Naive thymus-derived CD4-positive, alpha-beta T cell (primary cell): ENCODE measurements at regions not wholly inside any gene's neighbourhood (a gene's known extent, or its start where the extent isn't known, plus 50 kb on each side); places are given as distances from the start of the nearest gene placed in this dataset.

Source experiments
- ATAC-seq: fragments of 150-1000 bp; cut with Tn5 transposase; 2 replicates; pipeline ENCODE4 v1.10.0; 2021; ENCODE audit warnings: mild to moderate bottlenecking, moderate library complexity
- CTCF ChIA-PET: fragments of 350-600 bp; sonication (Branson Sonifier 250); formaldehyde crosslinking; loops from one replicate; lab custom pipeline; 2021; ENCODE audit warnings: antibody characterized with exemption; lab: Charles Lee
- POLR2A ChIA-PET: fragments of 350-600 bp; sonication (Branson Sonifier 250); formaldehyde crosslinking; loops from one replicate; lab custom pipeline; 2021; ENCODE audit warnings: antibody characterized with exemption, inconsistent platforms; lab: Charles Lee
- DNase-seq, 9 donors: peaks; one replicate each; pipeline versions ENCODE4 v3.0.0 to v3.0.0-alpha.2; 2020 to 2022; ENCODE audit warnings: mixed read lengths in 1 of 9
- H3K27ac ChIP-seq: one replicate; pipeline ENCODE4 v1.7.0; 2013; ENCODE audit warnings: mild to moderate bottlenecking, low read depth, low read length, moderate library complexity
- H3K27me3 ChIP-seq, 2 donors: one replicate each; pipeline ENCODE4 v1.7.0; 2013; ENCODE audit warnings: low read length in 2 of 2, mild to moderate bottlenecking in 2 of 2, moderate library complexity in 2 of 2; ENCODE audit not compliant: control insufficient read depth in 2 of 2, insufficient read depth in 2 of 2
- H3K36me3 ChIP-seq, 3 experiments: 1 replicate in 2 of 3; 2 replicates in 1 of 3; pipeline ENCODE4 v1.7.0; 2013; ENCODE audit warnings: low read length in 3 of 3, mild to moderate bottlenecking in 3 of 3, moderate library complexity in 1 of 3; ENCODE audit not compliant: insufficient read depth in 3 of 3, control insufficient read depth in 2 of 3
- H3K4me1 ChIP-seq, 2 donors: one replicate each; pipeline ENCODE4 v1.7.0; 2013; ENCODE audit warnings: low read length in 2 of 2, mild to moderate bottlenecking in 2 of 2, moderate library complexity in 1 of 2; ENCODE audit not compliant: control insufficient read depth in 2 of 2, insufficient read depth in 2 of 2
- H3K4me3 ChIP-seq: 2 replicates; pipeline ENCODE4 v1.7.0; 2013; ENCODE audit warnings: mild to moderate bottlenecking, low read length
- H3K9me3 ChIP-seq, 3 experiments: 1 replicate in 2 of 3; 2 replicates in 1 of 3; pipeline ENCODE4 v1.7.0; 2013; ENCODE audit warnings: low read length in 3 of 3; ENCODE audit not compliant: control insufficient read depth in 2 of 3
- H3K27ac Mint-ChIP-seq, 9 donors: one replicate each; pipeline ENCODE4 v1.8.0; 2020 to 2022; ENCODE audit warnings: mixed read lengths in 9 of 9, mild to moderate bottlenecking in 8 of 9, moderate library complexity in 5 of 9, inconsistent platforms in 2 of 9
- H3K27me3 Mint-ChIP-seq, 5 donors: one replicate each; pipeline ENCODE4 v1.8.0; 2021 to 2022; ENCODE audit warnings: mixed read lengths in 5 of 5, mild to moderate bottlenecking in 1 of 5
- H3K36me3 Mint-ChIP-seq, 5 donors: one replicate each; pipeline ENCODE4 v1.8.0; 2020 to 2022; ENCODE audit warnings: mixed read lengths in 5 of 5, mild to moderate bottlenecking in 3 of 5, inconsistent platforms in 1 of 5
- H3K4me1 Mint-ChIP-seq, 7 donors: one replicate each; pipeline ENCODE4 v1.8.0; 2020 to 2022; ENCODE audit warnings: mixed read lengths in 7 of 7, mild to moderate bottlenecking in 3 of 7, inconsistent platforms in 1 of 7
- H3K4me3 Mint-ChIP-seq, 10 donors: one replicate each; pipeline ENCODE4 v1.8.0; 2020 to 2022; ENCODE audit warnings: mild to moderate bottlenecking in 10 of 10, mixed read lengths in 10 of 10, moderate library complexity in 6 of 10, inconsistent platforms in 2 of 10
- H3K9me3 Mint-ChIP-seq, 11 donors: one replicate each; pipeline ENCODE4 v1.8.0; 2020 to 2022; ENCODE audit warnings: mixed read lengths in 11 of 11, mild to moderate bottlenecking in 4 of 11, inconsistent platforms in 1 of 11, moderate library complexity in 1 of 11
- intact Hi-C, 2 donors: fragments of 100-400 bp; cut with micrococcal nuclease; formaldehyde crosslinking; loops; one replicate each; pipeline ENCODE4 v1.15.1; 2023

DNA sequence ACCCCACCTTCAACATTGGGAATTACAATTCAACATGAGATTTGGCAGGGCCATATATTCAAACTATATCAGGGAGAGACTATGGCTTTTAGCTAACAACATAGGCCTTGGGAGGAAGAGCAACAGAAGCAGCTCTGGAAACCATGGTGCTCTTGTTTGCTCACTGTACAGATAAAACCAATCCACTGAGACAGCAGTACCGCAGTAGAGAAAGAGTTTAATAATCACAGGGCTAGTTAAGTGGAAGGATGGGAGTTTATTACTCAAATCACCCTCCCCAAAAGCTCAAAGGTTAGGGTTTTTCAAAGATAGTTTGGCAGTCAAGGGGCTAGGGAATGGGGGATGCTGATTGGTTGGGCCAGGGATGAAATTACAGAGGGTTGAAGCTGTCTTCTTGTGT is 52.7 kb upstream of the CRHR1 start:
- Mint-ChIP-seq H3K9me3 (peaks cover 9 to 31% (median 19%) of the 10 kb centered on the region in 11 donors), H3K27me3 (peaks cover 20 to 45% (median 41%) of the 10 kb centered on the region in 5 donors), H3K36me3 (peaks cover 0 to 18% (median 13%) of the 10 kb centered on the region in 5 donors), H3K27ac (no peak overlapping the region), H3K4me3 (no peak overlapping the region), H3K4me1 (no peaks in the 10 kb centered on the region)
- ChIA-PET CTCF (no interaction called here), POLR2A (no interaction called here)
- Histone ChIP-seq H3K27me3 (no peaks in the 10 kb centered on the region), H3K4me3 (no peak overlapping the region), H3K9me3 (peaks cover 0 to 18% (median 0%) of the 10 kb centered on the region in 3 experiments), H3K27ac (no peak overlapping the region), H3K4me1 (no peaks in the 10 kb centered on the region), H3K36me3 (no peaks in the 10 kb centered on the region)
- no peak for ATAC-seq
- intact Hi-C loops: no loop called here
- DNase-seq: no peak

DNA sequence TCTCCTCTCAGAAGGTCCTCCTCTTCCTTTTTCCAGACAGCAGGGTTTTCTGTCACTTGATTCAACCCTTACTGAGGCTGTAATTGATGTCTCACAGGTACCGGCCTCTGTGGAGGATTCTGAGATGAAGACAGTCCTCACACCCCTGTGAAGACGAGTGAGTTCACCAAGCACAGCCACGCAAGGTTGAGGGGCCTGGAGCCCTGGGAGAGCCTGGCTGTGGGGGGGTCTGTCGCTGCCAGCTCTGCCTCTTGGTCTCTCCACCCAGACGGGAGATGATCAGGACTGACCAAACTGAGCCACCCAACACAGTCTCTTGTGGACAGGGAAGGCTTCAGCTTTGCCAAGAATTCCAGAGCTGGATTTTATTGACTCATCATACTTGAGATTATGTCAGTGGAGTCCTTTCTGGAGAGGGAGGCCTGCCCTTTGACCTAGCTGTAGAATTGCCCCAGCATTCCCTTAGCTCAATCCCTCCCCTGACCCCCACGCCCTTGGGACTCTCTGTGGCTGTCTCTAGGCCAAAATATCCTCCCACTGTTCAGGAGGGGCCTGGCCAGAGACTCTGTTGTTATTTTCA is 51.1 kb upstream of the CRHR1 start:
- ATAC-seq (no peak), DNase-seq (no peak)
- no peak overlapping the region for H3K4me3 ChIP-seq
- ChIA-PET POLR2A (no interaction called here), CTCF (no interaction called here)
- peaks cover 0 to 18% (median 13%) of the 10 kb centered on the region in 5 donors for H3K36me3 Mint-ChIP-seq
- H3K4me1 Mint-ChIP-seq: no peaks in the 10 kb centered on the region
- H3K4me1 ChIP-seq: no peaks in the 10 kb centered on the region
- no peaks in the 10 kb centered on the region for H3K36me3 ChIP-seq
- H3K27ac ChIP-seq: no peak overlapping the region
- no peak overlapping the region for H3K4me3 Mint-ChIP-seq
- H3K27ac Mint-ChIP-seq: no peak overlapping the region
- no peaks in the 10 kb centered on the region for H3K27me3 ChIP-seq
- peaks cover 9 to 31% (median 18%) of the 10 kb centered on the region in 11 donors for H3K9me3 Mint-ChIP-seq
- intact Hi-C loops: no loop called here
- H3K9me3 ChIP-seq: peaks cover 0 to 18% (median 0%) of the 10 kb centered on the region in 3 experiments
- peaks cover 15 to 41% (median 30%) of the 10 kb centered on the region in 5 donors for H3K27me3 Mint-ChIP-seq

GRCh38 chr17:45733781-45734180 is 50.3 kb upstream of the CRHR1 start:
- Mint-ChIP-seq H3K27me3 (peaks cover 12 to 33% (median 25%) of the 10 kb centered on the region in 5 donors), H3K9me3 (peaks cover 7 to 27% (median 18%) of the 10 kb centered on the region in 11 donors), H3K27ac (no peak overlapping the region), H3K4me1 (no peaks in the 10 kb centered on the region), H3K36me3 (peaks cover 0 to 18% (median 13%) of the 10 kb centered on the region in 5 donors), H3K4me3 (no peak overlapping the region)
- ChIA-PET CTCF (no interaction called here), POLR2A (no interaction called here)
- Histone ChIP-seq H3K4me3 (no peak overlapping the region), H3K27me3 (no peaks in the 10 kb centered on the region), H3K27ac (no peak overlapping the region), H3K4me1 (no peaks in the 10 kb centered on the region), H3K36me3 (no peaks in the 10 kb centered on the region), H3K9me3 (peaks cover 0 to 18% (median 0%) of the 10 kb centered on the region in 3 experiments)
- ATAC-seq (no peak), DNase-seq (no peak)
- intact Hi-C loops: no loop called here
